HL-60 (cell line): ENCODE measurements at regions not wholly inside any gene's neighbourhood (a gene's known extent, or its start where the extent isn't known, plus 50 kb on each side); places are given as distances from the start of the nearest gene placed in this dataset.

Experiments
- SPI1 ChIP-seq: IDR thresholded peaks from 2 replicates; pipeline ENCODE4 v1.6.1; 2012; ENCODE audit warnings: low read depth, mild to moderate bottlenecking, borderline replicate concordance
- TF ChIP-seq, protein P1 (sequence below): IDR thresholded peaks from one replicate; pipeline ENCODE4 v1.5.1; 2011; ENCODE audit warnings: low read length, control low read depth, inconsistent platforms; ENCODE audit not compliant: insufficient read depth
- TF ChIP-seq, protein P2 (sequence below): IDR thresholded peaks from 2 replicates; pipeline ENCODE4 v1.6.1; 2012; ENCODE audit warnings: low read depth; ENCODE audit not compliant: insufficient replicate concordance

DNA sequence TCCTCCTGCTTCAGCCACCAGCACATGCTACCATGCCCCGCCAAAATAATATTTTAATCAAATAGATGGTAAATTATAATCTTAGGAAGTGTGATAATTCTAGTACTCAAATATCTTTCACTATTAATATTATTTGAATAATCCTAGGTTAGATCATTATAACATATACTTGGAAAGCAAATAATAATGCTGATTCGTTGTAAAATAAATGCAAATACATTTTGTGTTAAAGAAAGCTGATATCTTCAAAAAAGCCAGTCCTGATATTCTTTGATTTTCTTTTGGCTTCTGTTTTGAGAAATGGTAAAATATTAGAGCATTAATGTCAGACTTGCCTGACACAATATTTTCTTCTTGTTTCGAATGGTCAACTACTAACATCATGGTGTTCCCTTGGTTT, 116.3 kb upstream of the ADAMTS5 start:
- TF ChIP-seq, protein P1, sequence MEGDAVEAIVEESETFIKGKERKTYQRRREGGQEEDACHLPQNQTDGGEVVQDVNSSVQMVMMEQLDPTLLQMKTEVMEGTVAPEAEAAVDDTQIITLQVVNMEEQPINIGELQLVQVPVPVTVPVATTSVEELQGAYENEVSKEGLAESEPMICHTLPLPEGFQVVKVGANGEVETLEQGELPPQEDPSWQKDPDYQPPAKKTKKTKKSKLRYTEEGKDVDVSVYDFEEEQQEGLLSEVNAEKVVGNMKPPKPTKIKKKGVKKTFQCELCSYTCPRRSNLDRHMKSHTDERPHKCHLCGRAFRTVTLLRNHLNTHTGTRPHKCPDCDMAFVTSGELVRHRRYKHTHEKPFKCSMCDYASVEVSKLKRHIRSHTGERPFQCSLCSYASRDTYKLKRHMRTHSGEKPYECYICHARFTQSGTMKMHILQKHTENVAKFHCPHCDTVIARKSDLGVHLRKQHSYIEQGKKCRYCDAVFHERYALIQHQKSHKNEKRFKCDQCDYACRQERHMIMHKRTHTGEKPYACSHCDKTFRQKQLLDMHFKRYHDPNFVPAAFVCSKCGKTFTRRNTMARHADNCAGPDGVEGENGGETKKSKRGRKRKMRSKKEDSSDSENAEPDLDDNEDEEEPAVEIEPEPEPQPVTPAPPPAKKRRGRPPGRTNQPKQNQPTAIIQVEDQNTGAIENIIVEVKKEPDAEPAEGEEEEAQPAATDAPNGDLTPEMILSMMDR, result no peak
- TF ChIP-seq SPI1, result no peak
- TF ChIP-seq, protein P2, sequence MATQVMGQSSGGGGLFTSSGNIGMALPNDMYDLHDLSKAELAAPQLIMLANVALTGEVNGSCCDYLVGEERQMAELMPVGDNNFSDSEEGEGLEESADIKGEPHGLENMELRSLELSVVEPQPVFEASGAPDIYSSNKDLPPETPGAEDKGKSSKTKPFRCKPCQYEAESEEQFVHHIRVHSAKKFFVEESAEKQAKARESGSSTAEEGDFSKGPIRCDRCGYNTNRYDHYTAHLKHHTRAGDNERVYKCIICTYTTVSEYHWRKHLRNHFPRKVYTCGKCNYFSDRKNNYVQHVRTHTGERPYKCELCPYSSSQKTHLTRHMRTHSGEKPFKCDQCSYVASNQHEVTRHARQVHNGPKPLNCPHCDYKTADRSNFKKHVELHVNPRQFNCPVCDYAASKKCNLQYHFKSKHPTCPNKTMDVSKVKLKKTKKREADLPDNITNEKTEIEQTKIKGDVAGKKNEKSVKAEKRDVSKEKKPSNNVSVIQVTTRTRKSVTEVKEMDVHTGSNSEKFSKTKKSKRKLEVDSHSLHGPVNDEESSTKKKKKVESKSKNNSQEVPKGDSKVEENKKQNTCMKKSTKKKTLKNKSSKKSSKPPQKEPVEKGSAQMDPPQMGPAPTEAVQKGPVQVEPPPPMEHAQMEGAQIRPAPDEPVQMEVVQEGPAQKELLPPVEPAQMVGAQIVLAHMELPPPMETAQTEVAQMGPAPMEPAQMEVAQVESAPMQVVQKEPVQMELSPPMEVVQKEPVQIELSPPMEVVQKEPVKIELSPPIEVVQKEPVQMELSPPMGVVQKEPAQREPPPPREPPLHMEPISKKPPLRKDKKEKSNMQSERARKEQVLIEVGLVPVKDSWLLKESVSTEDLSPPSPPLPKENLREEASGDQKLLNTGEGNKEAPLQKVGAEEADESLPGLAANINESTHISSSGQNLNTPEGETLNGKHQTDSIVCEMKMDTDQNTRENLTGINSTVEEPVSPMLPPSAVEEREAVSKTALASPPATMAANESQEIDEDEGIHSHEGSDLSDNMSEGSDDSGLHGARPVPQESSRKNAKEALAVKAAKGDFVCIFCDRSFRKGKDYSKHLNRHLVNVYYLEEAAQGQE, result no peak
